ENCODE measurements at regions not wholly inside any gene's neighbourhood (a gene's known extent, or its start where the extent isn't known, plus 50 kb on each side); places are given as distances from the start of the nearest gene placed in this dataset.

DNA sequence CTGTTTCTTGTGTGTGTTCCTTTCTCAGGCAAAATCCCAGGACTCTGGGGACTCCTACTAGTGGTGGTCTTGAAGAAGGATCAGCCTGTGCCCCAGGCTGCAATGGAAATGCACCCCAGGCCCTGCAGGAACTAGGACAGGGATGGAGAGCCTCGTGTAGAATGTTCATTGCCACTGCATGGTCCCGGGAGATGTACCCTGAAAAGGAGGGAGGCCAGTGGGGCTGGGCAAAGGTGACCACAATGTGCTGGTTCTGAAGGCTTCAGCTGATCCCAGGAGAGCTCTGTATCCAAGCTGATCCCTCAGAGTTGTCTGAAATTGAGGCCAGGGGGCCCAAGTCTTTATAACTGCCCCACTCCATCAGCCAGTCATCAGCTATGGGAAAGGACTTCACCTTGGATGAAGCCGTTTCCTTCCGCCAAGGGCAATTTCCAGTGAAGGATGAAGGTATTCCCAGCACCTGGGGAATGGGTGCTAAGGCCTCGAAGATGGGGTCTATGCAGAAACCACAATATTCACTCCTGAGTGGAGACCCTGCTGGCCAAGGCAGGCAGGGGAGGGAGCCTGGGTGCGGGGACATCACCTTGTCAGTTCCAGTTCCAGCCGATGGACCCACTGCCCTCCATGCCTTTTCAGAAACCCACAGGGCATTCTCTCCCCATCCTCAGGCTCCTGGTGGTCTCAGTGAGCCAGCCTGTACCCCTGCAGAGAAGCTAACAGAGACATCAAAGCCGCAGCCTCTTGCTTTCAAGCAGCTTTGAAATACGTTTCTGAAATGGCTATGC, 59.9 kb upstream of the CDH5 start:
- Histone ChIP-seq H3K27ac (no peak overlapping the region), H3K4me3 (no peak overlapping the region), H3K4me1 (no peaks in the 10 kb centered on the region), H3K9me3 (no peaks in the 10 kb centered on the region), H3K36me3 (no peaks in the 10 kb centered on the region), H3K27me3 (peaks cover 0 to 17% (median 0%) of the 10 kb centered on the region in 3 donors)
- no peak for DNase-seq
- 72 to 84% (median 80%) methylated on average over 9 of the region's 9 CpGs for WGBS, 5 donors
- intact Hi-C loops (cut with DNase I; ENCODE audit: low total_unique reads), result no loop called here
- TF ChIP-seq POLR2A (IDR thresholded peaks at IDR 0.05) (no peak), EP300 (IDR thresholded peaks at IDR 0.05) (no peak), POLR2AphosphoS5 (IDR thresholded peaks at IDR 0.05) (no peak), CTCF (IDR thresholded peaks at IDR 0.05) (no peak)

GRCh38 chr16:66304961-66305360, 61.5 kb upstream of the CDH5 start:
- Histone ChIP-seq H3K4me3 (no peak overlapping the region), H3K9me3 (peaks cover 0 to 9% (median 4%) of the 10 kb centered on the region in 4 donors), H3K36me3 (no peaks in the 10 kb centered on the region), H3K27ac (no peak overlapping the region), H3K4me1 (no peaks in the 10 kb centered on the region), H3K27me3 (peaks cover 0 to 17% (median 0%) of the 10 kb centered on the region in 3 donors)
- intact Hi-C loops (cut with DNase I; ENCODE audit: low total_unique reads), result no loop called here
- TF ChIP-seq EP300 (IDR thresholded peaks at IDR 0.05), result no peak
- TF ChIP-seq CTCF (IDR thresholded peaks at IDR 0.05), result no peak
- TF ChIP-seq POLR2A (IDR thresholded peaks at IDR 0.05), result no peak
- no peak for TF ChIP-seq POLR2AphosphoS5 (IDR thresholded peaks at IDR 0.05)
- WGBS, 5 donors, result 67 to 85% (median 78%) methylated on average over 3 of the region's 3 CpGs
- peak in 1 of 2 donors; percentile 9 for DNase-seq

- DNase-seq, result peak; percentile 20 to 67
- TF ChIP-seq POLR2A (IDR thresholded peaks at IDR 0.05) (no peak), EP300 (IDR thresholded peaks at IDR 0.05) (no peak), CTCF (IDR thresholded peaks at IDR 0.05) (no peak), POLR2AphosphoS5 (IDR thresholded peaks at IDR 0.05) (no peak)
- H3K4me3 ChIP-seq, result no peak overlapping the region
- no peaks in the 10 kb centered on the region for H3K36me3 ChIP-seq
- no peak overlapping the region for H3K27ac ChIP-seq
- peaks cover 0 to 9% (median 4%) of the 10 kb centered on the region in 4 donors for H3K9me3 ChIP-seq
- intact Hi-C loops (cut with DNase I; ENCODE audit: low total_unique reads), result no loop called here
- WGBS, 5 donors, result 43 to 62% (median 56%) methylated on average over 7 of the region's 7 CpGs
- peaks cover 0 to 17% (median 0%) of the 10 kb centered on the region in 3 donors for H3K27me3 ChIP-seq
- H3K4me1 ChIP-seq, result no peaks in the 10 kb centered on the region
Measured at GRCh38 chr16:66304151-66304550, 62.3 kb upstream of the CDH5 start.

DNA sequence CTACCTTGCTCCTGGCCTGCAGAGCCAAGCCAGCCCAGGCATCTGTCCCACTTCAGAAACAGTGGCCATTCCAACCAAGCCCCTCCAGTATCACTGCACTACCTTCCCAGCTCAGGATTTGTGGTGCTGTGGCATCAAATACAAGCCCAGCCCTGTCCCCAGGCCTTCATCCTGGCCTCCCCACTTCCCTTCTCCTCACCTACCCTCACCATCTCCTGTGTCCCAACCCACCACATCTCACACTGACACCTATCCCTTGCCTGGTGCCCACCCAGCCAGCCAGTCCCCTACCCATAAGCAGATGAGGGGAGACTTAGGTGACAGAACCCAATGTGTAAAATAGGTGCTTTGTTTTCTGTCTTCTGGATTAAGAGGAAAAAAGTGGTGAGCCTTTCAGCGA, 66.0 kb upstream of the CDH5 start:
- no peak for DNase-seq
- H3K4me1 ChIP-seq, result no peaks in the 10 kb centered on the region
- peaks cover 0 to 9% (median 4%) of the 10 kb centered on the region in 4 donors for H3K9me3 ChIP-seq
- H3K27me3 ChIP-seq, result peaks cover 0 to 21% (median 0%) of the 10 kb centered on the region in 3 donors
- WGBS, 5 donors, result 58 to 98% (median 89%) methylated on average over 1 of the region's 1 CpG
- no peak overlapping the region for H3K27ac ChIP-seq
- TF ChIP-seq CTCF (IDR thresholded peaks at IDR 0.05), result no peak
- no peak for TF ChIP-seq EP300 (IDR thresholded peaks at IDR 0.05)
- TF ChIP-seq POLR2A (IDR thresholded peaks at IDR 0.05), result no peak
- H3K36me3 ChIP-seq, result no peaks in the 10 kb centered on the region
- intact Hi-C loops (cut with DNase I; ENCODE audit: low total_unique reads), result no loop called here
- H3K4me3 ChIP-seq, result no peak overlapping the region
